ENCODE measurements at regions not wholly inside any gene's neighbourhood (a gene's known extent, or its start where the extent isn't known, plus 50 kb on each side); places are given as distances from the start of the nearest gene placed in this dataset.

DNA sequence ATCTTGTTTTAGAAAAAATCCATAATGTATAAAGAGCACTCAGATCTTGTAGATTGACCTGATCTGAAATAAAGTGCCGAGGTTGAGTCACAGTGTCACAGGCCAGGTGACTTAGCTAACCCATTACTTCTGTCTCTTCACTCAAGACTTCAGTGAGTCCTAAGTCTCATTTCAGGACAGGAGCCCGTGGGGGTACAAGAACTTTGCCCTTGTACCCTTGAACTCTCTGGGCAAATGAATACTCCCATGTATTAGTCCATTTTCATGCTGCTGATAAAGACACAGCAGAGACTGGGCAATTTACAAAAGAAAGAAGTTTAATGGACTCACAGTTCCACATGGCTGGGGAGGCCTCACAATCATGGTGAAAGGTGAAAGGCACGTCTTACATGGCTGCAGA lies 160.2 kb downstream of the ZPLD1 start:
- DNase-seq (ENCODE audit: low read depth), result no peak
- TF ChIP-seq, protein P1, sequence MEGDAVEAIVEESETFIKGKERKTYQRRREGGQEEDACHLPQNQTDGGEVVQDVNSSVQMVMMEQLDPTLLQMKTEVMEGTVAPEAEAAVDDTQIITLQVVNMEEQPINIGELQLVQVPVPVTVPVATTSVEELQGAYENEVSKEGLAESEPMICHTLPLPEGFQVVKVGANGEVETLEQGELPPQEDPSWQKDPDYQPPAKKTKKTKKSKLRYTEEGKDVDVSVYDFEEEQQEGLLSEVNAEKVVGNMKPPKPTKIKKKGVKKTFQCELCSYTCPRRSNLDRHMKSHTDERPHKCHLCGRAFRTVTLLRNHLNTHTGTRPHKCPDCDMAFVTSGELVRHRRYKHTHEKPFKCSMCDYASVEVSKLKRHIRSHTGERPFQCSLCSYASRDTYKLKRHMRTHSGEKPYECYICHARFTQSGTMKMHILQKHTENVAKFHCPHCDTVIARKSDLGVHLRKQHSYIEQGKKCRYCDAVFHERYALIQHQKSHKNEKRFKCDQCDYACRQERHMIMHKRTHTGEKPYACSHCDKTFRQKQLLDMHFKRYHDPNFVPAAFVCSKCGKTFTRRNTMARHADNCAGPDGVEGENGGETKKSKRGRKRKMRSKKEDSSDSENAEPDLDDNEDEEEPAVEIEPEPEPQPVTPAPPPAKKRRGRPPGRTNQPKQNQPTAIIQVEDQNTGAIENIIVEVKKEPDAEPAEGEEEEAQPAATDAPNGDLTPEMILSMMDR (IDR thresholded peaks at IDR 0.05; ENCODE audit: insufficient read depth, low read depth, low read length, missing control alignments), result no peak
- H3K4me3 ChIP-seq (ENCODE audit: low read depth, low read length), result no peak overlapping the region

DNA sequence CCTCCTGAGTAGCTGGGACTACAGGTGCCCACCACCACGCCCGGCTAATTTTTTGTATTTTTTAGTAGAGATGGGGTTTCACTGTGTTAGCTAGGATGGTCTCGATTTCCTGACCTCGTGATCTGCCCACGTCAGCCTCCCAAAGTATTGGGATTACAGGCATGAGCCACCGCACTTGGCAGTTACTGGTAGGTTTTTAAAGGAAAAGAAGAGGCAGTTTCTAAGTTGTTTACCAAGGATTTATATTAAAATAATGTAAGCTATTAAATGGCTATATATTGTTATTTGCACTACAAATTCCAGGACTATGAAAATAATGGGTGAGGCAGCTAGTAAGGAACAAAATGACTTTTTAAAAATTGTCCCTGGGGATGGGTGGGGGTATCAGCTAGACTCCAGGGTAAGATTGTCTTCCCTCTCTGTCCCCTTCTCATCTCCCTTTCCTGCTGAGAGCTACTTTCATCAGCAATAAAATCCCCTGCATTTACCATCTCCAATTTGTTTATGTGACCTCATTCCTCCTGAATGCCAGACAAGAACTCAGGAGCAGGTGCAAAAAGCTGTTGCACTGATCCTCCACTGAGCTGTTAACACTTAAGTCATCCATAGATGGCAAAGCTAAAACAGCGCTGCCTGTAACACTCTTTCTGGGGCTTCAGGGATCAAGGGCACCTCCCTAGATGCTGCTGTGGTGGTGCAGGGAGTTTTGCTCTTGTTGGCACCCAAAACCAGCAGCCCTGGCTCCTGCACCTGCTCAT lies 165.2 kb downstream of the ZPLD1 start:
- no peak overlapping the region for H3K4me3 ChIP-seq (ENCODE audit: low read depth, low read length)
- DNase-seq (ENCODE audit: low read depth), result no peak
- TF ChIP-seq, protein P1 (IDR thresholded peaks at IDR 0.05; ENCODE audit: insufficient read depth, low read depth, low read length, missing control alignments), result no peak

DNA sequence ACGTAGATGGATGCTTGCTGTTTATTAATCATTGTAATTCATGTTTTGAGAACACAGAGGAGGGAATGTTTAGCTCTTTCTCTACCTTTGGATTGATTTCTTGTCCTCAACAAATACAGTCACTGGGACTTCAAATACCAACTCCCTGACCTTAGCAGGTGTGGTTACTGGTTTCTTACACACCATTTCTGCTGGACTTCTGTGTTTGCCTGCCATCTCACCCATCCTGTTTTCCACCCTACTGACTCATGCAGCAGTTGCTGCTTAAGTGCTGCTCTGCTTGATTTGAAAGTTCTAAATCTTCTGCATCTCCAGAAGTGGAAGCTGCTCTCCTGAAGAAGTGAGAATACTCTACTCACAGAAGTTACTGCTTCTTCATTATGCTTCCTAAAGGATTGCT lies 170.3 kb downstream of the ZPLD1 start:
- H3K4me3 ChIP-seq (ENCODE audit: low read depth, low read length), result no peak overlapping the region
- DNase-seq (ENCODE audit: low read depth), result no peak

DNA sequence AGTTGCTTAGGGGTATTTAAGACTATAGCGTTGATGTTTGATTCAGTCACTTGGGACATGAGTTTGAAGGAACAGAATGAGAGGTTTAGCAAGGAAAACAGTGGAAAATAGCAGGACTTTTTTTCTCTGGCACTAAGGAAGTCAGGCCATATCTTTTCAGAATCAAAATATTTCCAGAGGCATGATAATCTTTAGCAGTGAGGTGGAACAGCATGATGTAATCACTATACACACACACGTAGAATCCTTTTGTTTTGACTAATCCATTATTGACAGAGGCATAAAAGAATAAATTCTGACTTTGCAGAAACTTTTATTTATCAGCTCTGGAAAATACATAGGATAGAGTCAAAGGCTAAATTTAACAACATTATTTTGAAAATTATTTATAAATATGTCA lies 174.1 kb downstream of the ZPLD1 start:
- TF ChIP-seq, protein P1 (IDR thresholded peaks at IDR 0.05; ENCODE audit: insufficient read depth, low read depth, low read length, missing control alignments), result no peak
- DNase-seq (ENCODE audit: low read depth), result no peak
- H3K4me3 ChIP-seq (ENCODE audit: low read depth, low read length), result no peak overlapping the region

More for the DNA sequence above, 170.3 kb downstream of the ZPLD1 start:
- TF ChIP-seq, protein P1 (IDR thresholded peaks at IDR 0.05; ENCODE audit: insufficient read depth, low read depth, low read length, missing control alignments), result no peak

DNA sequence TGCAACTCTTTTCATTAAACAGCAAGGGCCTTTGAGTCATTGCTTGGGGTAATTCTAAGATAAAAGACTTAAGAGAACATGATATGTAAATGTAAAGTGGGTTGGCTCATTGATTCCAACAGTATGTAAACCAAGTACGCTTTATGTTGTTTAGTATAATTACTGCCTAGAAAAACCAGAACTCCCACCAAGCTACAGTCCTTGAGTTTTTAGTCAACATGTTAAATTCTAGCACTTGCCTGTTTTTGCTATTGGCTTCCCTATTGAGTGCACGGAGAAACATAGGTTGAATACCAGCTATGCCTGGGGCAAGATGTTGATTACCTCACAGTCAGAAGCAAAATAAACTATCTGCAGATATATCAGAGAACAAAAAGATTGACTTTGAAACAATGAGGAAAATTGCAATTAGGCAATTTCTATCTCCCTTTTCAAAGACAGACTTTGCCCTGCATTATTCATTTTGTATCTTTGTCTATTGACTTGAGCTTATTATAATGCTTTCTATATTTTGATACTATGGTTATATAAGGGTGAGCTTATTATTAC lies 179.3 kb downstream of the ZPLD1 start:
- TF ChIP-seq, protein P1 (IDR thresholded peaks at IDR 0.05; ENCODE audit: insufficient read depth, low read depth, low read length, missing control alignments), result no peak
- no peak for DNase-seq (ENCODE audit: low read depth)
- no peak overlapping the region for H3K4me3 ChIP-seq (ENCODE audit: low read depth, low read length)

DNA sequence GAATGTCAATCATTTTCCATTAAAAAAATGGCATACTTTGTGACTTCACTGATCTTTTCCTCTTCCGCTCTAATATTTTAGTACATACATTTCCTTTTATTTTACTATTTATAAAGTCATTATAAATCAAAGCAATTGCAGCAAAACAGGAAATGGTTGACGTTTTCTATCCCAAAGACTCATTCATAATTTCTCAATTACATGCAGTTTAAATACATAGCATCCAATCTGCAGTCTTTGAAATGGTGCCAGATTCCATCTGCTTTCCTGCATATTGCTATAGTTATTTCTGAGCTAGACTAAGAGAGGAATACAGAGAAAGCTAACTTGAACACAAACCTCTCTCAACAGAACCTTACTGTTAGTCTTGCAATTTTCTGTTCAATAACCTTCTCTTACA lies 179.8 kb downstream of the ZPLD1 start:
- TF ChIP-seq, protein P1 (IDR thresholded peaks at IDR 0.05; ENCODE audit: insufficient read depth, low read depth, low read length, missing control alignments), result no peak
- DNase-seq (ENCODE audit: low read depth), result no peak
- H3K4me3 ChIP-seq (ENCODE audit: low read depth, low read length), result no peak overlapping the region
